Neural crest cell (in vitro differentiated cells): ENCODE measurements at regions not wholly inside any gene's neighbourhood (a gene's known extent, or its start where the extent isn't known, plus 50 kb on each side); places are given as distances from the start of the nearest gene placed in this dataset.

ENCODE experiments used
- DNase-seq: peaks from one replicate; pipeline ENCODE4 v3.0.0; 2021; ENCODE audit warnings: low read depth, mixed read lengths, low spot score
- H3K27ac Mint-ChIP-seq: one replicate; pipeline ENCODE4 v1.8.0; 2021; ENCODE audit warnings: mild to moderate bottlenecking, mixed read lengths; ENCODE audit not compliant: unreplicated experiment
- H3K27me3 Mint-ChIP-seq: 2 replicates; pipeline ENCODE4 v1.8.0; 2021; ENCODE audit warnings: low read depth, mild to moderate bottlenecking, mixed read lengths
- H3K36me3 Mint-ChIP-seq: 2 replicates; pipeline ENCODE4 v1.8.0; 2021; ENCODE audit warnings: low read depth, mild to moderate bottlenecking, mixed read lengths
- H3K4me1 Mint-ChIP-seq: 2 replicates; pipeline ENCODE4 v1.8.0; 2021; ENCODE audit warnings: mixed read lengths
- H3K4me3 Mint-ChIP-seq: one replicate; pipeline ENCODE4 v1.8.0; 2021; ENCODE audit warnings: mild to moderate bottlenecking, mixed read lengths
- H3K9me3 Mint-ChIP-seq: 2 replicates; pipeline ENCODE4 v1.8.0; 2021; ENCODE audit warnings: mixed read lengths
- TF ChIP-seq, protein P1 (sequence below): fragments of 200-600 bp; sonication (generic); conservative IDR thresholded peaks from 2 replicates; pipeline ENCODE4 v1.5.0; 2021; ENCODE audit warnings: antibody characterized with exemption, mild to moderate bottlenecking

DNA sequence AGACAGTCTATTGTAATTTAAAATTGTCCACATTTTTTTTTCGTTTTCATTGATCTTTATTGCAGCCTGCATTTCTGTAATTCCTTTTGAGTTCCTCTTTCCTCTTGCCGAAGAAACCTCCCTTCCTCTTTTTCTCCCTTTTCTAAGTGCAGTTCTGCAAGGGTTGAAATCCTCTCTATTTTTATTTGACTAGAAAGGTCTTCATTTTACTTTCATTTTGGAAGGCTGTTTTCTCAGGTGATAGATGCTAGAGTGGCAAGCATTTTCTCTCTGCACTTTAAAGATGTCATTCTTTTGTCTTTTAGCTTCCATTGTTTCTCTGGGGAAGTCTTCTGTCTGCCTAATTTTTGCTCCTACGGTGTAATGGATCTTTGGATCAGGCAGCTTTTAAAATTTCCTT, 248.5 kb downstream of the SMARCA2 start:
- H3K4me1 Mint-ChIP-seq = peaks cover 34% of the 10 kb centered on the region
- no peak for DNase-seq
- H3K4me3 Mint-ChIP-seq = no peak overlapping the region
- H3K27ac Mint-ChIP-seq = no peak overlapping the region
- no peaks in the 10 kb centered on the region for H3K27me3 Mint-ChIP-seq
- TF ChIP-seq, protein P1, sequence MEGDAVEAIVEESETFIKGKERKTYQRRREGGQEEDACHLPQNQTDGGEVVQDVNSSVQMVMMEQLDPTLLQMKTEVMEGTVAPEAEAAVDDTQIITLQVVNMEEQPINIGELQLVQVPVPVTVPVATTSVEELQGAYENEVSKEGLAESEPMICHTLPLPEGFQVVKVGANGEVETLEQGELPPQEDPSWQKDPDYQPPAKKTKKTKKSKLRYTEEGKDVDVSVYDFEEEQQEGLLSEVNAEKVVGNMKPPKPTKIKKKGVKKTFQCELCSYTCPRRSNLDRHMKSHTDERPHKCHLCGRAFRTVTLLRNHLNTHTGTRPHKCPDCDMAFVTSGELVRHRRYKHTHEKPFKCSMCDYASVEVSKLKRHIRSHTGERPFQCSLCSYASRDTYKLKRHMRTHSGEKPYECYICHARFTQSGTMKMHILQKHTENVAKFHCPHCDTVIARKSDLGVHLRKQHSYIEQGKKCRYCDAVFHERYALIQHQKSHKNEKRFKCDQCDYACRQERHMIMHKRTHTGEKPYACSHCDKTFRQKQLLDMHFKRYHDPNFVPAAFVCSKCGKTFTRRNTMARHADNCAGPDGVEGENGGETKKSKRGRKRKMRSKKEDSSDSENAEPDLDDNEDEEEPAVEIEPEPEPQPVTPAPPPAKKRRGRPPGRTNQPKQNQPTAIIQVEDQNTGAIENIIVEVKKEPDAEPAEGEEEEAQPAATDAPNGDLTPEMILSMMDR = no peak
- no peaks in the 10 kb centered on the region for H3K9me3 Mint-ChIP-seq
- H3K36me3 Mint-ChIP-seq = no peaks in the 10 kb centered on the region

DNA sequence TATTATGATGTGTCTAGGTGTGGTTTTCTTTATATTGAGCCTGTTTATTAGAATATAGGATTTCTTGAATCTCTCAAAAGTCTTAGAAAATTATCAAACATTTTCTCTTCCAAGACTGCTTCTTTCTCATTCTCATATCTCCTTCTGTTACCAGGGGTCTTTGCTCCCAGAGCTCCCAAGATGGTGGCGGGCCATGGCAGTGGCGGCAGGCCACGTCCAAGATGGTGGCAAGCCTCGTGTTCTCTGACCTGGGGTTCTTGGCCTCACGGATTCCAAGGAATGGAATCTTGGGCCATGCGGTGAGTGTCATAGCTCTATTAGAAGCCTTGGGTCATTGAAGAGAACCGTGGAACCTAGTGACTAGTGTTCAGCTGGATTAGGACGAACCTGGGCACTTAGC, 248.9 kb downstream of the SMARCA2 start:
- Mint-ChIP-seq H3K4me1 (peaks cover 34% of the 10 kb centered on the region), H3K36me3 (no peaks in the 10 kb centered on the region), H3K9me3 (no peaks in the 10 kb centered on the region), H3K4me3 (no peak overlapping the region), H3K27me3 (no peaks in the 10 kb centered on the region), H3K27ac (no peak overlapping the region)
- TF ChIP-seq, protein P1 = no peak
- no peak for DNase-seq

DNA sequence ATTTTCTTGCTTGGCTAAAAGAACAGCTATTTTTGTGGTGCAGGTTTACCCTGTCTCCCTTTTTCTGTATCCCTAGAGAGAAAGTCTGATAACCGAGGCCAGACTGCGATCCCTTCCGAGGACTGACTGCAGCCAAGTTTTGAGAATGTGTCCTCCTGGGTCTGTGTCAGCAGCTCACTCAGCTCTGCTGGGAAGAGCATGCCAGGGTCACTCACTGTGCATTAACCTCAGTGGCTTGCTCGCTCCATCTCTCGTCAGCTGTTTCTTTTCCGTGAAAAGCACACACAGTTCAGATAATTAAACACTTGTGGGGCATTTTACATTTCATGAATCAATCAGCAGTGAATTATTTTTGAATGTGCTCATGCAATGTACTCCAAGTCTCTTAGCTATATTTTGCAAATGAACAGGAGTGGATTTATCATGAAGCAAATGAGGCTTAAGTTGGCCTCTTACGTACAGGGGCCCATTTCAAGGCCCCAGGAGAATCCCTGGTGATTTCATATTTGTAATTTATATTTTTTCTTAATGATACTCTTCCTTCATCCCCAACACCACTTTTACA, 252.1 kb downstream of the SMARCA2 start:
- DNase-seq = no peak
- Mint-ChIP-seq H3K27me3 (no peaks in the 10 kb centered on the region), H3K27ac (no peak overlapping the region), H3K4me1 (peaks cover 13% of the 10 kb centered on the region), H3K4me3 (no peak overlapping the region), H3K36me3 (no peaks in the 10 kb centered on the region), H3K9me3 (peaks cover 4% of the 10 kb centered on the region)
- TF ChIP-seq, protein P1 = no peak

DNA sequence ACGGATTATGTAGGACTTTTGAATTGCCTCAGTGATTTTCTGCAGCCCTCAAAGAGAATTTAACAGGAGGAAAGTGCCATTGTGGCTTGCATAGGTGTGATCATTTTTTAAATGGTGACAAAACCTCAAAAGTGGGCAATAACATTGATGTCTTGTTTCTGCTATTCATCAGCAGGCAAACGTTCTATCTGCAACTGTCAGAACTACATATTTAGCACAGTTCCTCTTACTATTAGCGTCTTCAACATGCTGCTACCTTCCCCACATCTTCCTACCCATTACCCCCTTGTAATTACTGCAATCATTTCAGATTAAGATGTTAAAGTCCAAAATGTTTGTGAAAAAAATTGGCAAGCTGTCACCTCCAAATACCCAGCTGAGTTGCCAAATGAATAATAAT, 254.6 kb downstream of the SMARCA2 start:
- H3K4me3 Mint-ChIP-seq = no peak overlapping the region
- H3K27me3 Mint-ChIP-seq = no peaks in the 10 kb centered on the region
- H3K9me3 Mint-ChIP-seq = peaks cover 4% of the 10 kb centered on the region
- no peak overlapping the region for H3K27ac Mint-ChIP-seq
- no peak for DNase-seq
- peaks cover 7% of the 10 kb centered on the region for H3K4me1 Mint-ChIP-seq
- TF ChIP-seq, protein P1 = no peak
- no peaks in the 10 kb centered on the region for H3K36me3 Mint-ChIP-seq

DNA sequence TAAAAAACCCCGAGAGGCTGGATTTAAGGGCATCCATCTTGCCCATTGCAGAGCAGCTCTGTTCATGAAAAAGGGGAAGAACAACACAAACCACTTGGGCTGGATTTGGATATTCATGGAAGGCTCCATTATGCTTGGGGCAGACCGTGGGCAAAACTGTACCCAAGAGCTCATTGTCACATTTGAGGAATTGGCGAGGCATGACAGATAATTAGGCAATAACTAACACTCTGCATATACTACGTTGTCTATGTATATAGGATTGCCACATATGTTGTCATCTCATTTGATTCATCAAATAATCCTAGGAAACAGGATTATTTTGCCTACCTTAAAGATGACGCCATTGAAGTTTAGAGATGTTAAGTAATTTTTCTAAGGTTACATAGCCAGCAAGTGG, 255.4 kb downstream of the SMARCA2 start:
- no peaks in the 10 kb centered on the region for H3K36me3 Mint-ChIP-seq
- peaks cover 4% of the 10 kb centered on the region for H3K9me3 Mint-ChIP-seq
- no peaks in the 10 kb centered on the region for H3K27me3 Mint-ChIP-seq
- no peak overlapping the region for H3K4me3 Mint-ChIP-seq
- TF ChIP-seq, protein P1 = no peak
- DNase-seq = no peak
- no peak overlapping the region for H3K27ac Mint-ChIP-seq
- H3K4me1 Mint-ChIP-seq = peaks cover 7% of the 10 kb centered on the region
